ENCODE measurements at regions not wholly inside any gene's neighbourhood (a gene's known extent, or its start where the extent isn't known, plus 50 kb on each side); places are given as distances from the start of the nearest gene placed in this dataset.
"Not testable (repeated sequence)": the region's sequence is repeated elsewhere in the genome, so short reads cannot be mapped to it uniquely, and the experiment has no call there.

- Histone ChIP-seq H3K9me3 (ENCODE audit: control insufficient read depth, insufficient read depth, low read depth, low read length) (no peaks in the 10 kb centered on the region), H3K4me2 (ENCODE audit: extremely low read depth, insufficient read depth, low read length) (no peak overlapping the region), H3K4me1 (ENCODE audit: control insufficient read depth, extremely low read depth, insufficient read depth, low read length) (no peaks in the 10 kb centered on the region), H3K27me3 (ENCODE audit: control insufficient read depth, insufficient read depth, low read length) (no peaks in the 10 kb centered on the region), H3K4me3 (replicated peaks in 1 of 4; ENCODE audit: control extremely low read depth in 1 of 4, insufficient read depth in 1 of 4, low read depth in 3 of 4, low read length in 4 of 4) (no peak overlapping the region), H3K9ac (ENCODE audit: insufficient read depth, low read length) (no peak overlapping the region), H4K20me1 (ENCODE audit: control insufficient read depth, extremely low read depth, insufficient read depth, low read length) (no peaks in the 10 kb centered on the region), H2AFZ (ENCODE audit: low read length) (no peak overlapping the region), H3K27ac (ENCODE audit: insufficient read depth, low read length) (no peak overlapping the region), H3K79me2 (ENCODE audit: control insufficient read depth, insufficient read depth, low read length) (no peaks in the 10 kb centered on the region), H3K36me3 (ENCODE audit: control insufficient read depth, insufficient read depth, low read length) (no peaks in the 10 kb centered on the region)
- TF ChIP-seq EZH2 (IDR thresholded peaks at IDR 0.05; ENCODE audit: low read length, missing control alignments), result no peak
- TF ChIP-seq CTCF (conservative IDR thresholded peaks at IDR 0.05 in 1 of 2, IDR thresholded peaks at IDR 0.05 in 1 of 2; ENCODE audit: low read depth in 1 of 2, low read length in 2 of 2), result no peak
- DNase-seq (ENCODE audit: low read depth in 2 of 2), result no peak
These were observed 167.8 kb upstream of the AUTS2 start for GRCh38 chr7:69430384-69431021.

DNA sequence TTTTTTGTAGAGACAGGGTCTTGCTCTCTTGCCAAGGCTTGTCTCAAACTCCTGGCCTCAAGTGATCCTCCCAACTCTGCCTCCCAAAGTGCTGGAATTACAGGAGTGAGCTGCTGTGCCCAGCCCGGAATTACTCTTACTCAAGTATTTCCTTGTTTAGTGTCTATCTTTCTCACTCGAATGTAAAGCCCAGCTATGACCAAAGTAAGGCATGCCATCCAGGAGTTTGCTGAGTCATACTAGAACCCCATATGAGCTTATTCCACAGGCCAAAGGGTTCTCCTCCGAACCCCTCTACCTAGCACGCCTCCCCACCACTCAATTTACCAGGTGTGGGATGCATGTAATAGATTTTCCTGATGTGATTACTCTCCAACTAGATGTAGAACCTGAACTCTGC is 166.6 kb upstream of the AUTS2 start:
- Histone ChIP-seq H3K9ac (ENCODE audit: insufficient read depth, low read length) (no peak overlapping the region), H3K36me3 (ENCODE audit: control insufficient read depth, insufficient read depth, low read length) (no peaks in the 10 kb centered on the region), H3K27ac (ENCODE audit: insufficient read depth, low read length) (no peak overlapping the region), H3K4me1 (ENCODE audit: control insufficient read depth, extremely low read depth, insufficient read depth, low read length) (no peaks in the 10 kb centered on the region), H2AFZ (ENCODE audit: low read length) (no peak overlapping the region), H4K20me1 (ENCODE audit: control insufficient read depth, extremely low read depth, insufficient read depth, low read length) (no peaks in the 10 kb centered on the region), H3K4me2 (ENCODE audit: extremely low read depth, insufficient read depth, low read length) (no peak overlapping the region), H3K4me3 (replicated peaks in 1 of 4; ENCODE audit: control extremely low read depth in 1 of 4, insufficient read depth in 1 of 4, low read depth in 3 of 4, low read length in 4 of 4) (no peak overlapping the region), H3K79me2 (ENCODE audit: control insufficient read depth, insufficient read depth, low read length) (no peaks in the 10 kb centered on the region), H3K9me3 (ENCODE audit: control insufficient read depth, insufficient read depth, low read depth, low read length) (no peaks in the 10 kb centered on the region), H3K27me3 (ENCODE audit: control insufficient read depth, insufficient read depth, low read length) (no peaks in the 10 kb centered on the region)
- TF ChIP-seq EZH2 (IDR thresholded peaks at IDR 0.05; ENCODE audit: low read length, missing control alignments), result no peak
- no peak for TF ChIP-seq CTCF (conservative IDR thresholded peaks at IDR 0.05 in 1 of 2, IDR thresholded peaks at IDR 0.05 in 1 of 2; ENCODE audit: low read depth in 1 of 2, low read length in 2 of 2)
- DNase-seq (ENCODE audit: low read depth in 2 of 2), result no peak

DNA sequence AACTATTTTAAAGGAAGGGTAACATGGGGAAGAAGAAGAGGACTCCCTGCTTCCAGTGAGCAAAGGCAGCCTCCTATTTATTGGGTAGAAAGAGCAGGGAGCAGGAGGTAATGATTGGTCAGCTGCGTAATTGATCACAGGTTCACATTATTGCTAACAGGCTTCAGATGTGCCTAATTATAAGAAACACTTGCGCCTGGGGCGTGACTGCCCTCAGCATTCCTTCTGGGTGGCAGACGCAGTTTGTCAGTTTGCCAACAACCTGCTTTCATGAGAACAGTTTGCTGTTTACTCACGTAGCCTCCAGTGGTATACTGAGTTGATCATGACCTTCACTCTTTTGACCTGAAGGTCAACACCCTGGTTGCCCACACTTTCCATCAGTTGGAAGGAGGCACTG is 166.0 kb upstream of the AUTS2 start:
- H3K36me3 ChIP-seq (ENCODE audit: control insufficient read depth, insufficient read depth, low read length); H3K79me2 ChIP-seq (ENCODE audit: control insufficient read depth, insufficient read depth, low read length); H2AFZ ChIP-seq (ENCODE audit: low read length); H4K20me1 ChIP-seq (ENCODE audit: control insufficient read depth, extremely low read depth, insufficient read depth, low read length); H3K27ac ChIP-seq (ENCODE audit: insufficient read depth, low read length); DNase-seq (ENCODE audit: low read depth in 2 of 2); H3K4me2 ChIP-seq (ENCODE audit: extremely low read depth, insufficient read depth, low read length); H3K4me3 ChIP-seq (replicated peaks in 1 of 4; ENCODE audit: control extremely low read depth in 1 of 4, insufficient read depth in 1 of 4, low read depth in 3 of 4, low read length in 4 of 4); H3K9ac ChIP-seq (ENCODE audit: insufficient read depth, low read length); H3K4me1 ChIP-seq (ENCODE audit: control insufficient read depth, extremely low read depth, insufficient read depth, low read length); H3K9me3 ChIP-seq (ENCODE audit: control insufficient read depth, insufficient read depth, low read depth, low read length); H3K27me3 ChIP-seq (ENCODE audit: control insufficient read depth, insufficient read depth, low read length): not testable (repeated sequence)

All from fibroblast of lung (primary cell).